Sigmoid colon (tissue), 6 donors: ENCODE measurements at regions not wholly inside any gene's neighbourhood (a gene's known extent, or its start where the extent isn't known, plus 50 kb on each side); places are given as distances from the start of the nearest gene placed in this dataset.

Experiments used
- DNase-seq: peaks from one replicate; pipeline ENCODE4 v3.0.0-alpha.2; 2019
- H3K27ac ChIP-seq, 4 donors: fragments of 200-600 bp; sonication (generic); one replicate each; pipeline ENCODE4 v1.5.1; 2016 to 2019; ENCODE audit warnings: mild to moderate bottlenecking in 1 of 4
- H3K27me3 ChIP-seq, 3 donors: fragments of 200-600 bp; sonication (generic); one replicate each; pipeline ENCODE4 v1.5.1; 2019; ENCODE audit warnings: mild to moderate bottlenecking in 1 of 3
- H3K36me3 ChIP-seq, 4 donors: fragments of 200-600 bp; sonication (generic); one replicate each; pipeline ENCODE4 v1.5.1; 2016 to 2019
- H3K4me1 ChIP-seq, 4 donors: fragments of 200-600 bp; sonication (generic); one replicate each; pipeline ENCODE4 v1.5.1; 2017 to 2019
- H3K4me3 ChIP-seq, 4 donors: fragments of 200-600 bp; sonication (generic); one replicate each; pipeline ENCODE4 v1.5.1; 2017 to 2019; ENCODE audit warnings: mild to moderate bottlenecking in 2 of 4, moderate library complexity in 1 of 4
- H3K9me3 ChIP-seq, 4 donors: fragments of 200-600 bp in 3 of 4; sonication (generic) in 3 of 4; one replicate each; pipeline versions ENCODE4 v1.5.1 to v1.6.1; 2013 to 2019
- CTCF ChIP-seq, 4 experiments: fragments of 450-650 bp in 3 of 4; fragments of 200-600 bp in 1 of 4; IDR thresholded peaks; one replicate each; pipeline ENCODE4 v1.5.1; 2016 to 2019; ENCODE audit warnings: antibody characterized with exemption in 4 of 4, mild to moderate bottlenecking in 3 of 4, moderate library complexity in 2 of 4
- EP300 ChIP-seq, 4 donors: sonication (generic); formaldehyde crosslinking; IDR thresholded peaks; one replicate each; pipeline ENCODE4 v1.6.1; 2017; ENCODE audit warnings: antibody characterized with exemption in 4 of 4
- POLR2A ChIP-seq, 2 donors: fragments of 450-650 bp; IDR thresholded peaks; one replicate each; pipeline ENCODE4 v1.6.1; 2016; ENCODE audit warnings: antibody characterized with exemption in 2 of 2, mild to moderate bottlenecking in 2 of 2, moderate library complexity in 2 of 2
- POLR2AphosphoS5 ChIP-seq, 4 donors: sonication (generic); formaldehyde crosslinking; IDR thresholded peaks; one replicate each; pipeline ENCODE4 v1.6.1; 2017; ENCODE audit warnings: antibody characterized with exemption in 4 of 4
- WGBS, 2 donors: extraction: QIAGEN DNeasy Blood & Tissue Kit; methylation state at CpG; one replicate each; pipeline ENCODE4 v1.1.7; 2013; 5-methylcytosine and 5-hydroxymethylcytosine counted together
- intact Hi-C: fragments of 100-400 bp; cut with DNase I; formaldehyde crosslinking; loops from one replicate; pipeline ENCODE4 v1.15.1; 2023
- donor health status: healthy with polysubstance abuse.
- donor health status: healthy.

- Histone ChIP-seq H3K27ac (no peak overlapping the region), H3K27me3 (no peaks in the 10 kb centered on the region), H3K4me3 (no peak overlapping the region), H3K4me1 (no peaks in the 10 kb centered on the region), H3K9me3 (no peaks in the 10 kb centered on the region), H3K36me3 (no peaks in the 10 kb centered on the region)
- intact Hi-C loops = no loop called here
- TF ChIP-seq CTCF (IDR thresholded peaks at IDR 0.05) (no peak), POLR2A (IDR thresholded peaks at IDR 0.05) (no peak), POLR2AphosphoS5 (IDR thresholded peaks at IDR 0.05) (no peak), EP300 (IDR thresholded peaks at IDR 0.05) (no peak)
- no peak for DNase-seq
- 54 to 84% methylated on average over 7 of the region's 7 CpGs for WGBS, 2 donors
Measured at GRCh38 chr18:10300739-10301138, 153.7 kb upstream of the APCDD1 start.

GRCh38 chr18:10301831-10302483 is 152.5 kb upstream of the APCDD1 start:
- Histone ChIP-seq H3K27me3 (no peaks in the 10 kb centered on the region), H3K27ac (no peak overlapping the region), H3K9me3 (no peaks in the 10 kb centered on the region), H3K4me1 (no peaks in the 10 kb centered on the region), H3K36me3 (no peaks in the 10 kb centered on the region), H3K4me3 (no peak overlapping the region)
- intact Hi-C loops = no loop called here
- WGBS, 2 donors = 77 to 89% methylated on average over 5 of the region's 5 CpGs
- TF ChIP-seq POLR2A (IDR thresholded peaks at IDR 0.05) (no peak), CTCF (IDR thresholded peaks at IDR 0.05) (no peak), POLR2AphosphoS5 (IDR thresholded peaks at IDR 0.05) (no peak), EP300 (IDR thresholded peaks at IDR 0.05) (no peak)
- DNase-seq = no peak

- WGBS, 2 donors = 85 to 94% methylated on average over 2 of the region's 2 CpGs
- no peak overlapping the region for H3K27ac ChIP-seq
- H3K36me3 ChIP-seq = no peaks in the 10 kb centered on the region
- no peaks in the 10 kb centered on the region for H3K9me3 ChIP-seq
- H3K4me3 ChIP-seq = no peak overlapping the region
- TF ChIP-seq CTCF (IDR thresholded peaks at IDR 0.05) (no peak), EP300 (IDR thresholded peaks at IDR 0.05) (no peak), POLR2A (IDR thresholded peaks at IDR 0.05) (no peak), POLR2AphosphoS5 (IDR thresholded peaks at IDR 0.05) (no peak)
- H3K4me1 ChIP-seq = no peaks in the 10 kb centered on the region
- no peak for DNase-seq
- no peaks in the 10 kb centered on the region for H3K27me3 ChIP-seq
- intact Hi-C loops = no loop called here
Measured at GRCh38 chr18:10303171-10303570, 151.3 kb upstream of the APCDD1 start.

GRCh38 chr18:10304853-10305252 is 149.6 kb upstream of the APCDD1 start:
- Histone ChIP-seq H3K4me3 (no peak overlapping the region), H3K27ac (no peak overlapping the region), H3K4me1 (no peaks in the 10 kb centered on the region), H3K36me3 (no peaks in the 10 kb centered on the region), H3K9me3 (no peaks in the 10 kb centered on the region), H3K27me3 (no peaks in the 10 kb centered on the region)
- WGBS, 2 donors = 72 to 76% methylated on average over 3 of the region's 3 CpGs
- TF ChIP-seq POLR2AphosphoS5 (IDR thresholded peaks at IDR 0.05) (peak in 2 of 4 donors; percentile 47 to 50), POLR2A (IDR thresholded peaks at IDR 0.05) (no peak)
- intact Hi-C loops = no loop called here
- no peak for DNase-seq

- no peaks in the 10 kb centered on the region for H3K9me3 ChIP-seq
- intact Hi-C loops = no loop called here
- 81 to 89% methylated on average over 2 of the region's 2 CpGs for WGBS, 2 donors
- H3K4me3 ChIP-seq = no peak overlapping the region
- no peaks in the 10 kb centered on the region for H3K27me3 ChIP-seq
- no peak for TF ChIP-seq EP300 (IDR thresholded peaks at IDR 0.05)
- no peak for TF ChIP-seq POLR2AphosphoS5 (IDR thresholded peaks at IDR 0.05)
- no peak for TF ChIP-seq POLR2A (IDR thresholded peaks at IDR 0.05)
- no peak for TF ChIP-seq CTCF (IDR thresholded peaks at IDR 0.05)
- no peak overlapping the region for H3K27ac ChIP-seq
- DNase-seq = no peak
- H3K36me3 ChIP-seq = no peaks in the 10 kb centered on the region
- no peaks in the 10 kb centered on the region for H3K4me1 ChIP-seq
Measured at GRCh38 chr18:10306779-10307178, 147.7 kb upstream of the APCDD1 start.
